ENCODE measurements at regions not wholly inside any gene's neighbourhood (a gene's known extent, or its start where the extent isn't known, plus 50 kb on each side); places are given as distances from the start of the nearest gene placed in this dataset.

- DNase-seq (ENCODE audit: low read depth, low spot score) = no peak
- Histone ChIP-seq H3K4me3 (ENCODE audit: insufficient read length, low read depth) (no peak overlapping the region), H3K9ac (ENCODE audit: insufficient read length, low read depth) (peak overlapping the region; percentile 26), H3K36me3 (ENCODE audit: insufficient read depth, insufficient read length, low read length) (peaks cover 37% of the 10 kb centered on the region), H3K4me1 (ENCODE audit: insufficient read depth, insufficient read length) (peaks cover 29% of the 10 kb centered on the region), H3K27me3 (ENCODE audit: insufficient read depth, insufficient read length) (no peaks in the 10 kb centered on the region), H3K9me3 (ENCODE audit: insufficient read depth, low read length) (no peaks in the 10 kb centered on the region)
- no peak for TF ChIP-seq YY1 (IDR thresholded peaks at IDR 0.05; ENCODE audit: insufficient read depth, insufficient read length)
- TF ChIP-seq SUZ12 (IDR thresholded peaks at IDR 0.05; ENCODE audit: extremely low read depth, insufficient read depth, insufficient read length) = no peak
- TF ChIP-seq ZNF274 (IDR thresholded peaks at IDR 0.05; ENCODE audit: low read depth, low read length) = no peak
Measured at GRCh38 chr2:120818441-120818920, 82.8 kb downstream of the GLI2 start.

- Histone ChIP-seq H3K27me3 (ENCODE audit: insufficient read depth, insufficient read length) (no peaks in the 10 kb centered on the region), H3K4me1 (ENCODE audit: insufficient read depth, insufficient read length) (peaks cover 29% of the 10 kb centered on the region), H3K36me3 (ENCODE audit: insufficient read depth, insufficient read length, low read length) (peaks cover 36% of the 10 kb centered on the region), H3K4me3 (ENCODE audit: insufficient read length, low read depth) (no peak overlapping the region), H3K9ac (ENCODE audit: insufficient read length, low read depth) (peak overlapping the region; percentile 13), H3K9me3 (ENCODE audit: insufficient read depth, low read length) (no peaks in the 10 kb centered on the region)
- TF ChIP-seq YY1 (IDR thresholded peaks at IDR 0.05; ENCODE audit: insufficient read depth, insufficient read length) = no peak
- TF ChIP-seq ZNF274 (IDR thresholded peaks at IDR 0.05; ENCODE audit: low read depth, low read length) = no peak
- TF ChIP-seq SUZ12 (IDR thresholded peaks at IDR 0.05; ENCODE audit: extremely low read depth, insufficient read depth, insufficient read length) = no peak
- DNase-seq (ENCODE audit: low read depth, low spot score) = no peak
Measured at GRCh38 chr2:120819720-120820210, 84.1 kb downstream of the GLI2 start.

- H3K9me3 ChIP-seq (ENCODE audit: insufficient read depth, low read length) = no peaks in the 10 kb centered on the region
- DNase-seq (ENCODE audit: low read depth, low spot score) = no peak
- peaks cover 36% of the 10 kb centered on the region for H3K36me3 ChIP-seq (ENCODE audit: insufficient read depth, insufficient read length, low read length)
- no peak overlapping the region for H3K4me3 ChIP-seq (ENCODE audit: insufficient read length, low read depth)
- peak overlapping the region; percentile 65 for H3K9ac ChIP-seq (ENCODE audit: insufficient read length, low read depth)
- TF ChIP-seq YY1 (IDR thresholded peaks at IDR 0.05; ENCODE audit: insufficient read depth, insufficient read length) = no peak
- TF ChIP-seq ZNF274 (IDR thresholded peaks at IDR 0.05; ENCODE audit: low read depth, low read length) = no peak
- no peak for TF ChIP-seq SUZ12 (IDR thresholded peaks at IDR 0.05; ENCODE audit: extremely low read depth, insufficient read depth, insufficient read length)
- H3K27me3 ChIP-seq (ENCODE audit: insufficient read depth, insufficient read length) = no peaks in the 10 kb centered on the region
- peaks cover 33% of the 10 kb centered on the region for H3K4me1 ChIP-seq (ENCODE audit: insufficient read depth, insufficient read length)
Measured at GRCh38 chr2:120820263-120820952, 84.7 kb downstream of the GLI2 start.

- Histone ChIP-seq H3K9ac (ENCODE audit: insufficient read length, low read depth) (no peak overlapping the region), H3K4me1 (ENCODE audit: insufficient read depth, insufficient read length) (peaks cover 37% of the 10 kb centered on the region), H3K9me3 (ENCODE audit: insufficient read depth, low read length) (no peaks in the 10 kb centered on the region), H3K36me3 (ENCODE audit: insufficient read depth, insufficient read length, low read length) (peaks cover 32% of the 10 kb centered on the region), H3K27me3 (ENCODE audit: insufficient read depth, insufficient read length) (no peaks in the 10 kb centered on the region), H3K4me3 (ENCODE audit: insufficient read length, low read depth) (no peak overlapping the region)
- DNase-seq (ENCODE audit: low read depth, low spot score) = peak; percentile 33
- TF ChIP-seq YY1 (IDR thresholded peaks at IDR 0.05; ENCODE audit: insufficient read depth, insufficient read length) = no peak
- TF ChIP-seq SUZ12 (IDR thresholded peaks at IDR 0.05; ENCODE audit: extremely low read depth, insufficient read depth, insufficient read length) = no peak
- TF ChIP-seq ZNF274 (IDR thresholded peaks at IDR 0.05; ENCODE audit: low read depth, low read length) = no peak
Measured at GRCh38 chr2:120820953-120821279, 85.2 kb downstream of the GLI2 start.

GRCh38 chr2:120821446-120822160, 85.9 kb downstream of the GLI2 start:
- Histone ChIP-seq H3K4me1 (ENCODE audit: insufficient read depth, insufficient read length) (peaks cover 37% of the 10 kb centered on the region), H3K27me3 (ENCODE audit: insufficient read depth, insufficient read length) (no peaks in the 10 kb centered on the region), H3K9me3 (ENCODE audit: insufficient read depth, low read length) (no peaks in the 10 kb centered on the region), H3K4me3 (ENCODE audit: insufficient read length, low read depth) (no peak overlapping the region), H3K9ac (ENCODE audit: insufficient read length, low read depth) (no peak overlapping the region), H3K36me3 (ENCODE audit: insufficient read depth, insufficient read length, low read length) (peaks cover 31% of the 10 kb centered on the region)
- no peak for DNase-seq (ENCODE audit: low read depth, low spot score)
- no peak for TF ChIP-seq YY1 (IDR thresholded peaks at IDR 0.05; ENCODE audit: insufficient read depth, insufficient read length)
- TF ChIP-seq SUZ12 (IDR thresholded peaks at IDR 0.05; ENCODE audit: extremely low read depth, insufficient read depth, insufficient read length) = no peak
- TF ChIP-seq ZNF274 (IDR thresholded peaks at IDR 0.05; ENCODE audit: low read depth, low read length) = no peak

GRCh38 chr2:120822933-120823332, 87.3 kb downstream of the GLI2 start:
- H3K27me3 ChIP-seq (ENCODE audit: insufficient read depth, insufficient read length) = no peaks in the 10 kb centered on the region
- DNase-seq (ENCODE audit: low read depth, low spot score) = no peak

GRCh38 chr2:120823551-120823950, 87.9 kb downstream of the GLI2 start:
- no peak overlapping the region for H3K9ac ChIP-seq (ENCODE audit: insufficient read length, low read depth)
- H3K4me3 ChIP-seq (ENCODE audit: insufficient read length, low read depth) = no peak overlapping the region
- no peaks in the 10 kb centered on the region for H3K9me3 ChIP-seq (ENCODE audit: insufficient read depth, low read length)
- H3K36me3 ChIP-seq (ENCODE audit: insufficient read depth, insufficient read length, low read length) = peaks cover 40% of the 10 kb centered on the region
- no peak for DNase-seq (ENCODE audit: low read depth, low spot score)
- peaks cover 26% of the 10 kb centered on the region for H3K4me1 ChIP-seq (ENCODE audit: insufficient read depth, insufficient read length)
- no peaks in the 10 kb centered on the region for H3K27me3 ChIP-seq (ENCODE audit: insufficient read depth, insufficient read length)
- TF ChIP-seq SUZ12 (IDR thresholded peaks at IDR 0.05; ENCODE audit: extremely low read depth, insufficient read depth, insufficient read length) (no peak), ZNF274 (IDR thresholded peaks at IDR 0.05; ENCODE audit: low read depth, low read length) (no peak), YY1 (IDR thresholded peaks at IDR 0.05; ENCODE audit: insufficient read depth, insufficient read length) (no peak)

More at GRCh38 chr2:120822933-120823332, 87.3 kb downstream of the GLI2 start:
- no peak overlapping the region for H3K9ac ChIP-seq (ENCODE audit: insufficient read length, low read depth)
- peaks cover 32% of the 10 kb centered on the region for H3K4me1 ChIP-seq (ENCODE audit: insufficient read depth, insufficient read length)
- H3K4me3 ChIP-seq (ENCODE audit: insufficient read length, low read depth) = no peak overlapping the region
- peaks cover 34% of the 10 kb centered on the region for H3K36me3 ChIP-seq (ENCODE audit: insufficient read depth, insufficient read length, low read length)
- H3K9me3 ChIP-seq (ENCODE audit: insufficient read depth, low read length) = no peaks in the 10 kb centered on the region
- TF ChIP-seq SUZ12 (IDR thresholded peaks at IDR 0.05; ENCODE audit: extremely low read depth, insufficient read depth, insufficient read length) (no peak), YY1 (IDR thresholded peaks at IDR 0.05; ENCODE audit: insufficient read depth, insufficient read length) (no peak), ZNF274 (IDR thresholded peaks at IDR 0.05; ENCODE audit: low read depth, low read length) (no peak)
